ENCODE measurements at regions not wholly inside any gene's neighbourhood (a gene's known extent, or its start where the extent isn't known, plus 50 kb on each side); places are given as distances from the start of the nearest gene placed in this dataset.

DNA sequence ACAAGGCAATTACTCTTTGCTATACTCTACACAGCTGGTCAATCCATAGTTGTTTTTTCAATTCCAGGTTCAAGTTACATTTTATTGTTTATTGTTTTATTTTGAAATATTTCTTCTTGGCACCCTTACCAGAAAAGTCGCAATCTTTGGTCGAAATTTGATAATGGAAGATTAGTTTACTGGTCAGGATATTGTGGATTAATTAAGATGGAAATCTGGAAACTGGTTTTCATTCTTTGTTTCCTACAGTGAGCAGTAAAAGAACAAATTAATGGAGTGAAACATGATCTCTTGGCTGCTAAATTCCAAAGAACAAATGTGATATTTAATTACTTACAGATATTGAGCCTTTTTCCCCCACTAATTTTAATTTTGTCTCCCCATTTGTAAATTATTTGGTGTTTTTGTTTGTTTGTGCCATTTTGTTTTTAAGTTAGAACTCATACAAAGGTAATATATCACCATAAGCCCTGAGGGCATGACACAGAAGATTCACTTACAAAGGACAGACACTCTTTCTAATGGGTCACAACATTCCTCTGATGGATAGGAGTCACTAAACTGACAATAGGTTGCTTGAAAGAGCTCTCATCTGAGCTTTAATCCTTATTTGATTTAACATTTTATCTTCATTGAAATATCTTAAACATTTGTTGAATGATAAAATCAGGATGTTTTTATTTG lies 700.2 kb downstream of the KCNJ2 start:
- H3K9me1 ChIP-seq (ENCODE audit: control insufficient read depth, extremely low read depth, insufficient read depth, low read length) = no peaks in the 10 kb centered on the region
- dilution Hi-C loops (cut with MboI; ENCODE audit: extremely low pct_ligation_motif_present, low sequenced_read_pairs) = no loop called here
- H3K27ac ChIP-seq (ENCODE audit: control insufficient read depth, insufficient read depth, low read length) = no peak overlapping the region
- H3K9ac ChIP-seq (ENCODE audit: control insufficient read depth, extremely low read depth, insufficient read depth, low read length) = no peak overlapping the region
- no peaks in the 10 kb centered on the region for H4K20me1 ChIP-seq (ENCODE audit: control insufficient read depth, extremely low read depth, insufficient read depth, low read length)
- TF ChIP-seq, protein P1, sequence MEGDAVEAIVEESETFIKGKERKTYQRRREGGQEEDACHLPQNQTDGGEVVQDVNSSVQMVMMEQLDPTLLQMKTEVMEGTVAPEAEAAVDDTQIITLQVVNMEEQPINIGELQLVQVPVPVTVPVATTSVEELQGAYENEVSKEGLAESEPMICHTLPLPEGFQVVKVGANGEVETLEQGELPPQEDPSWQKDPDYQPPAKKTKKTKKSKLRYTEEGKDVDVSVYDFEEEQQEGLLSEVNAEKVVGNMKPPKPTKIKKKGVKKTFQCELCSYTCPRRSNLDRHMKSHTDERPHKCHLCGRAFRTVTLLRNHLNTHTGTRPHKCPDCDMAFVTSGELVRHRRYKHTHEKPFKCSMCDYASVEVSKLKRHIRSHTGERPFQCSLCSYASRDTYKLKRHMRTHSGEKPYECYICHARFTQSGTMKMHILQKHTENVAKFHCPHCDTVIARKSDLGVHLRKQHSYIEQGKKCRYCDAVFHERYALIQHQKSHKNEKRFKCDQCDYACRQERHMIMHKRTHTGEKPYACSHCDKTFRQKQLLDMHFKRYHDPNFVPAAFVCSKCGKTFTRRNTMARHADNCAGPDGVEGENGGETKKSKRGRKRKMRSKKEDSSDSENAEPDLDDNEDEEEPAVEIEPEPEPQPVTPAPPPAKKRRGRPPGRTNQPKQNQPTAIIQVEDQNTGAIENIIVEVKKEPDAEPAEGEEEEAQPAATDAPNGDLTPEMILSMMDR (optimal IDR thresholded peaks at IDR 0.05 in 1 of 3, IDR thresholded peaks at IDR 0.05 in 1 of 3, conservative IDR thresholded peaks at IDR 0.05 in 1 of 3; ENCODE audit: extremely low read depth in 1 of 3, insufficient read depth in 2 of 3, low read length in 3 of 3) = no peak
- no peak for TF ChIP-seq EZH2 (IDR thresholded peaks at IDR 0.05; ENCODE audit: low read length)
- no peaks in the 10 kb centered on the region for H3K4me1 ChIP-seq (ENCODE audit: control insufficient read depth, extremely low read depth, insufficient read depth, low read length)
- H3K27me3 ChIP-seq (ENCODE audit: control insufficient read depth, extremely low read depth, insufficient read depth, low read length) = no peaks in the 10 kb centered on the region
- FAIRE-seq = no peak
- no peak overlapping the region for H3K4me2 ChIP-seq (ENCODE audit: control insufficient read depth, extremely low read depth, insufficient read depth, low read depth, low read length)
- no peaks in the 10 kb centered on the region for H3K9me3 ChIP-seq (ENCODE audit: control insufficient read depth, low read depth, low read length)
- DNase-seq (ENCODE audit: low read depth, low spot score) = no peak
- H3K79me2 ChIP-seq (ENCODE audit: control insufficient read depth, insufficient read depth, low read length) = no peaks in the 10 kb centered on the region
- no peak overlapping the region for H3K4me3 ChIP-seq (ENCODE audit: control insufficient read depth in 2 of 3, extremely low read depth in 1 of 3, insufficient read depth in 2 of 3, low read depth in 1 of 3, low read length in 3 of 3)
- H2AFZ ChIP-seq (ENCODE audit: control insufficient read depth, low read length) = no peak overlapping the region
- H3K36me3 ChIP-seq (ENCODE audit: control insufficient read depth in 2 of 2, extremely low read depth in 1 of 2, insufficient read depth in 2 of 2, low read length in 2 of 2) = no peaks in the 10 kb centered on the region

DNA sequence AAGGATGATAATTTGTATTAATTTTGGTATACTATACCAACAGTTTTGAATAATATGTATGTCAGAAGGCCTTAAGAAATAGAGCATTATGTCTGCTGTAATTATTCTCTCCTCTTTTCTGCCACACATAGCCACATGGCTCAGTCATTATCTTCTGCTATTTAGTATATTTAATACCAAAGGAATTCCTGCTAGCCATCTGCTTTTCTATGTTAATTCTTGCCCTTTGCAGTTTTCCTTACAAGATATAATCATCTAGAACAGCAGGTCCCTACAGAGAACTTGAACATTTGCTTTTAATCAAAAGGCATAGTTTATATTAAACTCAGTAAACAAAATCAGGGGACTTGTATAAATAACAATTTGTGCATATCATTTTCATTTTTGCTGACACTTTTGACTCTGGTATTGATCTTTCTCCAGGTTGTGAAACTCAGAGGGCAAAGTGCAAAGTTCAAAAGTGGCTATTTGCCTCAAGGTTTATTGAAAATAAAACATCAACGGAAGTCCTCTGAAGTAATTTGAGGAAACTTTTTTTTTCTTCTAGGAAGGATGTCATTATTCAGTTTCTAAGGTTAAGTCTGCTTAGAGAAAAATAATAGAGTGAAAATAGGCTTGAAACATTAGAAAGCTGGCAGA lies 702.0 kb downstream of the KCNJ2 start:
- dilution Hi-C loops (cut with MboI; ENCODE audit: extremely low pct_ligation_motif_present, low sequenced_read_pairs) = no loop called here
- H3K9ac ChIP-seq (ENCODE audit: control insufficient read depth, extremely low read depth, insufficient read depth, low read length) = no peak overlapping the region
- H3K27ac ChIP-seq (ENCODE audit: control insufficient read depth, insufficient read depth, low read length) = no peak overlapping the region
- H3K9me1 ChIP-seq (ENCODE audit: control insufficient read depth, extremely low read depth, insufficient read depth, low read length) = no peaks in the 10 kb centered on the region
- H4K20me1 ChIP-seq (ENCODE audit: control insufficient read depth, extremely low read depth, insufficient read depth, low read length) = no peaks in the 10 kb centered on the region
- H3K27me3 ChIP-seq (ENCODE audit: control insufficient read depth, extremely low read depth, insufficient read depth, low read length) = no peaks in the 10 kb centered on the region
- H3K4me3 ChIP-seq (ENCODE audit: control insufficient read depth in 2 of 3, extremely low read depth in 1 of 3, insufficient read depth in 2 of 3, low read depth in 1 of 3, low read length in 3 of 3) = no peak overlapping the region
- FAIRE-seq (no peak), DNase-seq (ENCODE audit: low read depth, low spot score) (no peak)
- no peak overlapping the region for H3K4me2 ChIP-seq (ENCODE audit: control insufficient read depth, extremely low read depth, insufficient read depth, low read depth, low read length)
- no peaks in the 10 kb centered on the region for H3K79me2 ChIP-seq (ENCODE audit: control insufficient read depth, insufficient read depth, low read length)
- H2AFZ ChIP-seq (ENCODE audit: control insufficient read depth, low read length) = no peak overlapping the region
- TF ChIP-seq, protein P1 (optimal IDR thresholded peaks at IDR 0.05 in 1 of 3, IDR thresholded peaks at IDR 0.05 in 1 of 3, conservative IDR thresholded peaks at IDR 0.05 in 1 of 3; ENCODE audit: extremely low read depth in 1 of 3, insufficient read depth in 2 of 3, low read length in 3 of 3) = no peak
- TF ChIP-seq EZH2 (IDR thresholded peaks at IDR 0.05; ENCODE audit: low read length) = no peak
- H3K4me1 ChIP-seq (ENCODE audit: control insufficient read depth, extremely low read depth, insufficient read depth, low read length) = no peaks in the 10 kb centered on the region
- no peaks in the 10 kb centered on the region for H3K9me3 ChIP-seq (ENCODE audit: control insufficient read depth, low read depth, low read length)
- no peaks in the 10 kb centered on the region for H3K36me3 ChIP-seq (ENCODE audit: control insufficient read depth in 2 of 2, extremely low read depth in 1 of 2, insufficient read depth in 2 of 2, low read length in 2 of 2)

Measured in keratinocyte (primary cell).